Kidney glomerular epithelial cell (primary cell): ENCODE measurements at regions not wholly inside any gene's neighbourhood (a gene's known extent, or its start where the extent isn't known, plus 50 kb on each side); places are given as distances from the start of the nearest gene placed in this dataset.

ENCODE experiments used
- DNase-seq: peaks from one replicate; lab custom pipeline; 2025; lab: John Stamatoyannopoulos, UW

GRCh38 chr11:70742553-70743291, 344.4 kb downstream of the CTTN start:
- DNase-seq, result no peak

- no peak for DNase-seq
Measured at GRCh38 chr11:70743329-70743728, 345.0 kb downstream of the CTTN start.

GRCh38 chr11:70743941-70744351, 345.6 kb downstream of the CTTN start:
- no peak for DNase-seq

GRCh38 chr11:70744396-70745185, 346.3 kb downstream of the CTTN start:
- no peak for DNase-seq

- DNase-seq, result no peak
Measured at GRCh38 chr11:70745451-70745850, 347.1 kb downstream of the CTTN start.

GRCh38 chr11:70745941-70746340, 347.6 kb downstream of the CTTN start:
- no peak for DNase-seq

- no peak for DNase-seq
Measured at GRCh38 chr11:70746351-70746750, 348.0 kb downstream of the CTTN start.

GRCh38 chr11:70747285-70747684, 349.0 kb downstream of the CTTN start:
- no peak for DNase-seq

- no peak for DNase-seq
Measured at GRCh38 chr11:70747921-70748320, 349.6 kb downstream of the CTTN start.

GRCh38 chr11:70751142-70751734, 352.9 kb downstream of the CTTN start:
- DNase-seq, result no peak

- peak; percentile 46 for DNase-seq
Measured at GRCh38 chr11:70755410-70756158, 357.3 kb downstream of the CTTN start.

GRCh38 chr11:70756341-70756740, 358.0 kb downstream of the CTTN start:
- DNase-seq, result no peak

GRCh38 chr11:70756756-70757155, 358.4 kb downstream of the CTTN start:
- DNase-seq, result no peak

- no peak for DNase-seq
Measured at GRCh38 chr11:70757241-70757640, 358.9 kb downstream of the CTTN start.

- DNase-seq, result no peak
Measured at GRCh38 chr11:70758206-70758605, 359.9 kb downstream of the CTTN start.

- no peak for DNase-seq
Measured at GRCh38 chr11:70759846-70760245, 361.5 kb downstream of the CTTN start.

GRCh38 chr11:70760416-70761020, 362.2 kb downstream of the CTTN start:
- no peak for DNase-seq

GRCh38 chr11:70761094-70761907, 363.0 kb downstream of the CTTN start:
- DNase-seq, result no peak

- DNase-seq, result no peak
Measured at GRCh38 chr11:70761908-70762337, 363.6 kb downstream of the CTTN start.

GRCh38 chr11:70762810-70763209, 364.5 kb downstream of the CTTN start:
- no peak for DNase-seq

GRCh38 chr11:70763606-70764005, 365.3 kb downstream of the CTTN start:
- DNase-seq, result no peak
